H9 (cell line): ENCODE measurements at regions not wholly inside any gene's neighbourhood (a gene's known extent, or its start where the extent isn't known, plus 50 kb on each side); places are given as distances from the start of the nearest gene placed in this dataset.

Experiments used
- DNase-seq: peaks from one replicate; pipeline ENCODE4 v3.0.0-alpha.2; 2017
- H2AFZ ChIP-seq: one replicate; pipeline ENCODE4 v1.6.1; 2013; ENCODE audit warnings: mild to moderate bottlenecking, low read length, control low read depth, moderate library complexity
- H2AK5ac ChIP-seq: 2 replicates; pipeline ENCODE4 v1.6.1; 2013; ENCODE audit warnings: low read length, control low read depth, mixed read lengths; ENCODE audit not compliant: insufficient read length
- H2BK120ac ChIP-seq: one replicate; pipeline ENCODE4 v1.6.1; 2013; ENCODE audit warnings: low read depth, mild to moderate bottlenecking, low read length, control low read depth, inconsistent platforms; ENCODE audit not compliant: poor library complexity, severe bottlenecking
- H2BK12ac ChIP-seq: 2 replicates; pipeline ENCODE4 v1.6.1; 2013; ENCODE audit warnings: low read length, control low read depth, mixed read lengths, low read depth; ENCODE audit not compliant: insufficient read length
- H2BK15ac ChIP-seq: 2 replicates; pipeline ENCODE4 v1.6.1; 2013; ENCODE audit warnings: low read depth, low read length, control low read depth
- H2BK20ac ChIP-seq: one replicate; pipeline ENCODE4 v1.6.1; 2013; ENCODE audit warnings: low read depth, mild to moderate bottlenecking, low read length, control low read depth, inconsistent platforms; ENCODE audit not compliant: poor library complexity, severe bottlenecking
- H2BK5ac ChIP-seq: 2 replicates; pipeline ENCODE4 v1.6.1; 2013; ENCODE audit warnings: low read length, control low read depth, mixed read lengths; ENCODE audit not compliant: insufficient read length
- H3K14ac ChIP-seq: 2 replicates; pipeline ENCODE4 v1.6.1; 2013; ENCODE audit warnings: low read length, control low read depth; ENCODE audit not compliant: insufficient read depth
- H3K18ac ChIP-seq: 2 replicates; pipeline ENCODE4 v1.6.1; 2013; ENCODE audit warnings: low read depth, mild to moderate bottlenecking, mixed read lengths, low read length, control low read depth; ENCODE audit not compliant: insufficient read length
- H3K23ac ChIP-seq: 2 replicates; pipeline ENCODE4 v1.6.1; 2013; ENCODE audit warnings: low read length, control low read depth, mixed read lengths, low read depth; ENCODE audit not compliant: insufficient read length
- H3K23me2 ChIP-seq: 2 replicates; pipeline ENCODE4 v1.6.1; 2013; ENCODE audit warnings: low read depth, mild to moderate bottlenecking, mixed read lengths, low read length, control low read depth; ENCODE audit not compliant: insufficient read length, poor library complexity, severe bottlenecking
- H3K27ac ChIP-seq: 2 replicates; pipeline ENCODE4 v1.5.1; 2013; ENCODE audit warnings: low read length, control low read depth, mixed read lengths, low read depth; ENCODE audit not compliant: insufficient read length
- H3K27me3 ChIP-seq: 2 replicates; pipeline ENCODE4 v1.6.1; 2013; ENCODE audit warnings: low read length, control low read depth, inconsistent platforms; ENCODE audit not compliant: insufficient read depth
- H3K4ac ChIP-seq: 2 replicates; pipeline ENCODE4 v1.6.1; 2013; ENCODE audit warnings: low read depth, mild to moderate bottlenecking, control low read depth, inconsistent platforms, low read length, moderate library complexity
- H3K4me1 ChIP-seq: 2 replicates; pipeline ENCODE4 v1.6.1; 2013; ENCODE audit warnings: low read length, control low read depth, inconsistent platforms; ENCODE audit not compliant: insufficient read depth
- H3K4me2 ChIP-seq: 2 replicates; pipeline ENCODE4 v1.6.1; 2013; ENCODE audit warnings: low read length, control low read depth, mixed read lengths; ENCODE audit not compliant: insufficient read length, insufficient read depth
- H3K56ac ChIP-seq: 2 replicates; pipeline ENCODE4 v1.6.1; 2013; ENCODE audit warnings: low read depth, mild to moderate bottlenecking, mixed read lengths, low read length, control low read depth; ENCODE audit not compliant: insufficient read length
- H3K79me1 ChIP-seq: 2 replicates; pipeline ENCODE4 v1.6.1; 2013; ENCODE audit warnings: low read depth, mild to moderate bottlenecking, moderate library complexity, low read length, control low read depth, inconsistent platforms; ENCODE audit not compliant: insufficient read depth, poor library complexity, severe bottlenecking
- H3K79me2 ChIP-seq: 2 replicates; pipeline ENCODE4 v1.6.1; 2013; ENCODE audit warnings: low read length, control low read depth, inconsistent platforms; ENCODE audit not compliant: insufficient read depth
- H3K9ac ChIP-seq: 2 replicates; pipeline ENCODE4 v1.6.1; 2013; ENCODE audit warnings: low read length, control low read depth, mixed read lengths; ENCODE audit not compliant: insufficient read length; ENCODE audit errors: extremely low read depth
- H3K9me3 ChIP-seq: one replicate; pipeline ENCODE4 v1.6.1; 2013; ENCODE audit warnings: low read depth, low read length, inconsistent platforms; ENCODE audit not compliant: control insufficient read depth
- H3T11ph ChIP-seq: one replicate; pipeline ENCODE4 v1.6.1; 2013; ENCODE audit warnings: mild to moderate bottlenecking, low read length, control low read depth, inconsistent platforms
- H4K20me1 ChIP-seq: one replicate; pipeline ENCODE4 v1.6.1; 2013; ENCODE audit not compliant: control insufficient read depth, insufficient read length, insufficient read depth
- H4K5ac ChIP-seq: 2 replicates; pipeline ENCODE4 v1.6.1; 2013; ENCODE audit warnings: low read depth, mild to moderate bottlenecking, mixed read lengths, low read length, control low read depth; ENCODE audit not compliant: insufficient read length
- H4K8ac ChIP-seq: replicated peaks from 2 replicates; pipeline ENCODE4 v1.6.1; 2013; ENCODE audit warnings: low read length, control low read depth, mixed read lengths, low read depth; ENCODE audit not compliant: insufficient read length
- H4K91ac ChIP-seq: 2 replicates; pipeline ENCODE4 v1.6.1; 2013; ENCODE audit warnings: low read depth, mild to moderate bottlenecking, moderate library complexity, mixed read lengths, low read length, control low read depth; ENCODE audit not compliant: insufficient read length
- H3K27ac Mint-ChIP-seq, 3 experiments: 2 replicates in 2 of 3; 3 replicates in 1 of 3; pipeline ENCODE4 v1.8.0; 2020 to 2021; ENCODE audit warnings: mixed read lengths in 3 of 3, mild to moderate bottlenecking in 1 of 3, moderate library complexity in 1 of 3
- H3K27me3 Mint-ChIP-seq: 2 replicates; pipeline ENCODE4 v1.8.0; 2021; ENCODE audit warnings: low read depth, mild to moderate bottlenecking, moderate library complexity, mixed read lengths
- H3K36me3 Mint-ChIP-seq, 3 experiments: 2 replicates in 2 of 3; 3 replicates in 1 of 3; pipeline ENCODE4 v1.8.0; 2020 to 2021; ENCODE audit warnings: low read depth in 3 of 3, mixed read lengths in 3 of 3; ENCODE audit not compliant: insufficient read depth in 1 of 3
- H3K4me1 Mint-ChIP-seq, 2 experiments: 2 replicates each; pipeline ENCODE4 v1.8.0; 2020; ENCODE audit warnings: mixed read lengths in 2 of 2
- H3K4me3 Mint-ChIP-seq, 2 experiments: 2 replicates in 1 of 2; 3 replicates in 1 of 2; pipeline ENCODE4 v1.8.0; 2020 to 2021; ENCODE audit warnings: mild to moderate bottlenecking in 2 of 2, mixed read lengths in 2 of 2, moderate library complexity in 1 of 2
- H3K9me3 Mint-ChIP-seq, 2 experiments: 2 replicates in 1 of 2; 3 replicates in 1 of 2; pipeline ENCODE4 v1.8.0; 2020; ENCODE audit warnings: mild to moderate bottlenecking in 2 of 2, mixed read lengths in 2 of 2, moderate library complexity in 1 of 2
- WGBS: extraction: QIAGEN DNeasy Blood & Tissue Kit; methylation state at CpG from one replicate; pipeline ENCODE4 v1.1.7; 2013; ENCODE audit warnings: missing lambda C conversion rate, low lambda C conversion rate, mixed read lengths; ENCODE audit not compliant: insufficient read length; ENCODE audit errors: extremely low coverage; 5-methylcytosine and 5-hydroxymethylcytosine counted together
- TF ChIP-seq, protein P1 (sequence below): fragments of 200-600 bp; sonication (generic); conservative IDR thresholded peaks from 3 replicates; pipeline ENCODE4 v1.8.0; 2021; ENCODE audit warnings: antibody characterized with exemption, mild to moderate bottlenecking

DNA sequence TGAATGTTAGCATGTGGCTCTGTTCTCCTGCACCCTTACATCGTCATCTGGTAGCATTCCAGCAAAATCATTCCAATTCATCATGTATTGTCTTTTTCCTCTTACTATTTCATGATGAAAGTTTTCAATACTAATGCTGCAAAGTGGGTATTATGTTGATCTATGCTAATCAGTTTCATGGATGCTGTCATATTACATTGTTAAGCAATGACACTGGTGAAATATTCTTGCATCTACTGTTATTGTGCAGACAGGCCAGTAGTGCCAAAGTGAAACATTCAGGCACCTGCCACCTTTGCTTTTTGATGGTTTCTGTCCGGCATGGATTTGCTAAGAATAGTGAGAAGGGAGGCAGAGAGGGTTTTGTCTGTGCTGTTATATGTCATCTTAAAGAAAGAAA lies 76.1 kb upstream of the SMIM21 start:
- Histone ChIP-seq H3K27me3 (no peaks in the 10 kb centered on the region), H3K79me2 (no peaks in the 10 kb centered on the region), H4K20me1 (no peaks in the 10 kb centered on the region), H3K9me3 (no peaks in the 10 kb centered on the region), H4K8ac (no peak overlapping the region), H3K79me1 (no peaks in the 10 kb centered on the region), H2BK15ac (no peak overlapping the region), H3K18ac (no peak overlapping the region), H4K91ac (no peak overlapping the region), H3K4ac (no peak overlapping the region), H3K4me2 (no peak overlapping the region), H3K23me2 (no peaks in the 10 kb centered on the region), H3K14ac (no peak overlapping the region), H3T11ph (no peak overlapping the region), H3K4me1 (no peaks in the 10 kb centered on the region), H2BK120ac (no peak overlapping the region), H2BK5ac (no peak overlapping the region), H3K9ac (no peak overlapping the region), H3K27ac (no peak overlapping the region), H2AFZ (no peak overlapping the region), H2AK5ac (no peak overlapping the region), H2BK20ac (no peak overlapping the region), H4K5ac (no peak overlapping the region), H3K23ac (no peak overlapping the region), H2BK12ac (no peak overlapping the region), H3K56ac (no peak overlapping the region)
- no peaks in the 10 kb centered on the region for H3K9me3 Mint-ChIP-seq
- TF ChIP-seq, protein P1, sequence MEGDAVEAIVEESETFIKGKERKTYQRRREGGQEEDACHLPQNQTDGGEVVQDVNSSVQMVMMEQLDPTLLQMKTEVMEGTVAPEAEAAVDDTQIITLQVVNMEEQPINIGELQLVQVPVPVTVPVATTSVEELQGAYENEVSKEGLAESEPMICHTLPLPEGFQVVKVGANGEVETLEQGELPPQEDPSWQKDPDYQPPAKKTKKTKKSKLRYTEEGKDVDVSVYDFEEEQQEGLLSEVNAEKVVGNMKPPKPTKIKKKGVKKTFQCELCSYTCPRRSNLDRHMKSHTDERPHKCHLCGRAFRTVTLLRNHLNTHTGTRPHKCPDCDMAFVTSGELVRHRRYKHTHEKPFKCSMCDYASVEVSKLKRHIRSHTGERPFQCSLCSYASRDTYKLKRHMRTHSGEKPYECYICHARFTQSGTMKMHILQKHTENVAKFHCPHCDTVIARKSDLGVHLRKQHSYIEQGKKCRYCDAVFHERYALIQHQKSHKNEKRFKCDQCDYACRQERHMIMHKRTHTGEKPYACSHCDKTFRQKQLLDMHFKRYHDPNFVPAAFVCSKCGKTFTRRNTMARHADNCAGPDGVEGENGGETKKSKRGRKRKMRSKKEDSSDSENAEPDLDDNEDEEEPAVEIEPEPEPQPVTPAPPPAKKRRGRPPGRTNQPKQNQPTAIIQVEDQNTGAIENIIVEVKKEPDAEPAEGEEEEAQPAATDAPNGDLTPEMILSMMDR, result no peak
- no peak overlapping the region for H3K4me3 Mint-ChIP-seq
- no peak for DNase-seq
- H3K4me1 Mint-ChIP-seq, result no peaks in the 10 kb centered on the region
- WGBS, result no CpG with 5 or more reads among the region's 2 CpGs
- no peaks in the 10 kb centered on the region for H3K27me3 Mint-ChIP-seq
- no peaks in the 10 kb centered on the region for H3K36me3 Mint-ChIP-seq
- H3K27ac Mint-ChIP-seq, result no peak overlapping the region
